AG10803 (cell line): ENCODE measurements at regions not wholly inside any gene's neighbourhood (a gene's known extent, or its start where the extent isn't known, plus 50 kb on each side); places are given as distances from the start of the nearest gene placed in this dataset.
"Not testable (repeated sequence)": the region's sequence is repeated elsewhere in the genome, so short reads cannot be mapped to it uniquely, and the experiment has no call there.

Experiments
- DNase-seq: peaks from one replicate; pipeline ENCODE4 v3.0.0; 2010; ENCODE audit warnings: low read depth
- H3K4me3 ChIP-seq: 2 replicates; pipeline ENCODE4 v1.5.1; 2011; ENCODE audit warnings: mild to moderate bottlenecking, low read length, control low read depth
- CTCF ChIP-seq: conservative IDR thresholded peaks from 2 replicates; pipeline ENCODE4 v1.5.1; 2011; ENCODE audit warnings: mild to moderate bottlenecking, low read length, control low read depth, inconsistent platforms

DNA sequence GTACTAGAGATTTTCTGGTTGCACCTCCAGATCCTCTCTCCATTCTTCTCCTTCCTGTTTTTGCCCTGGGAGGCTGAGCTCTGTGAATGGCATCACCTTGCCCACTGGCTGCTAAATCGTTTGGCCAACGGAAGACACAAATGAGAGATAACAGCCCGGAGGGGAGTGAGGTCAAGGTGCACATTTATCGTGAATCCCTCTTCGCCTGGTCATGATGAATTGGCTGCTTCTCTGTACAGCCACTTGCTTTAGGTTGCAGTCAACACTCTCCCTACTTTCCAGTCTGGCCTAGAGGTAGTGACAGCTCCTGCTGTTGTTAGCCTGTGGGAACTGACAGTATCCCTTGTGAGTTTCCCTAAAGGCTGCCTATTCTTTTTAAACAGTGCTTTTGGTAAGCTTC, 85.4 kb upstream of the CHCHD3 start:
- DNase-seq = no peak
- H3K4me3 ChIP-seq = no peak overlapping the region
- TF ChIP-seq CTCF = no peak

DNA sequence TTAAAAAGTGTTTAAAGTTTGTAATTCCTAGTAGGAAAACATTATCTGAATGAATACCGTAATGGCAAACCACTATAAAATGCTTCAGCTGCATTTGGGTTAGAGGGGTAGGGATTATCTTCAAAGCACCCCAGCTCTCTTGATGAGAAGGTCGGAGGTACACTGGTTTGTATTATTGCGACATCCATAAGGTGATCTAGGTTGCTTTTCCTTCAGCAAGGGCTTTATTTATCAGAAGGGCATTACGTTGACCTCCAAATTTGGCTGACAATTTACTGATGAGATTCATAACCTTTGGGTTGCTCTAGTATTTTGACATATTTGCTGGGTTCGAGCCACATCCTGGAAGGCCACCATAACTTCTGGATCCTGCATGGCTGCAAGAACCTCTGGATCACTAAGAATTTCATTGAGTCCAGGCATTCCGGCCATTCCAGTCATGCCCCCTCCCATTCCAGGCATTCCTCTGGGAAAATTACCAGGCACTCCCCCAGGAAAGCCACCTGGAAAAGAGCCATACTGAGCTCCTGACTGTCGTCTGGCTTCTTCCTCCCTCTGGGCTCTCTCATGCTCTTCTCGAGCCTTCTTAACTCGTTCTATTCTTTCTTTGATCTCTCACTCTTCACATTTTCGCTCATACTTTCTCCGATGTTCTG, 83.6 kb upstream of the EXOC4 start:
- DNase-seq = not testable (repeated sequence)

DNA sequence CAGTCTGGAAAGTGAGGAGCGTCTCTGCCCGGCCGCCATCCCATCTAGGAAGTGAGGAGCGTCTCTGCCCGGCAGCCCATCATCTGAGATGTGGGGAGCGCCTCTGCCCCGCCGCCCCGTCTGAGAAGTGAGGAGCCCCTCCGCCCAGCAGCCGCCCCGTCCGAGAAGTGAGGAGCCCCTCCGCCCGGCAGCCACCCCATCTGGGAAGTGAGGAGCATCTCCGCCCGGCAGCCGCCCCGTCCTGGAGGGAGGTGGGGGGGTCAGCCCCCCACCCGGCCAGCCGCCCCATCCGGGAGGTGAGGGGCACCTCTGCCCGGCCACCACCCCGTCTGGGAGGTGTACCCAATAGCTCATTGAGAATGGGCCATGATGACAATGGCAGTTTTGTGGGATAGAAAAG, 75.4 kb upstream of the EXOC4 start:
- H3K4me3 ChIP-seq, DNase-seq: not testable (repeated sequence)

More for the DNA sequence above, 83.6 kb upstream of the EXOC4 start:
- not testable (repeated sequence) for H3K4me3 ChIP-seq

- no peak for TF ChIP-seq CTCF
- H3K4me3 ChIP-seq = no peak overlapping the region
- no peak for DNase-seq
These were observed 72.2 kb upstream of the EXOC4 start for GRCh38 chr7:133180717-133181116.

DNA sequence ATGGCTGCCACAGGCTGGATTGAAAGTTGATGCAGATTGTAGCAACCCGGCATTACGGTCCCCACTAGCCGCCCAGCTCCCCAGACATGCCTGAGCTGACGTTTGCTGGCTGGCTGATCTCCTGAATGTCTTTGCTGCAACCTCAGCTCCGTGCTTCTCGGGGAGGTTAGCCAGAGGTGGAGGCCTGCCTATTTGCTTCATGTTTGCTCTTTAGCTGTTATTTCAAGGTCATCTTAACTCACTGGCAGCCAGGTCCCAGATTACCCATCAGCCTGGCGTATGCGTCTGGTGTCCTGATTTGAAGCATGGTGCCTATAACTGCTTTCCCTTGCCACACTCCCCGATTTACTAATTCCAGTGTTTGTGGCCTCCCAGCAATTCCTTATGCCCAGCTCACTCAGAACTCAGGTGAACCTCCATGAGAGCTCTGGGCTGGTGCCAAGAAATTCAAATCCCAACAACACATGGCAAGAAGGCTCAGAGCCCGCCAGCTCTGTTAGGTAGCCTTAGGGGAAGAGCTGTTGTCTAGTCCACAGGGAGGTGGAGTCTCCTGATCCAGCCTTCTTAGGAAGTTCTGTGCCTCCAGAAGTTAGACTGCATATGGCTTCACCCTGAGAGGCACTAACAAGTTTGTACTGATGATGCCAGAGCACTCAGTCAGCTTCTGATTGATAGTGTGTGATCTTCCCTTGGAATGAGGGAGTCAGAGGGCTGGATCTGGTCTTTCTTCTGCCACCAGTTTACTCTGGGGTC, 69.7 kb upstream of the EXOC4 start:
- DNase-seq = no peak
- no peak for TF ChIP-seq CTCF
- no peak overlapping the region for H3K4me3 ChIP-seq

- TF ChIP-seq CTCF = no peak
- DNase-seq = no peak
- H3K4me3 ChIP-seq = no peak overlapping the region
These were observed 68.9 kb upstream of the EXOC4 start for GRCh38 chr7:133183969-133184368.

GRCh38 chr7:133185512-133185911, 67.4 kb upstream of the EXOC4 start:
- no peak for TF ChIP-seq CTCF
- no peak overlapping the region for H3K4me3 ChIP-seq
- no peak for DNase-seq

GRCh38 chr7:133186060-133186459, 66.8 kb upstream of the EXOC4 start:
- DNase-seq = no peak
- no peak for TF ChIP-seq CTCF

More at GRCh38 chr7:133186060-133186459, 66.8 kb upstream of the EXOC4 start:
- no peak overlapping the region for H3K4me3 ChIP-seq
